ENCODE measurements at regions not wholly inside any gene's neighbourhood (a gene's known extent, or its start where the extent isn't known, plus 50 kb on each side); places are given as distances from the start of the nearest gene placed in this dataset.
"Not testable (repeated sequence)": the region's sequence is repeated elsewhere in the genome, so short reads cannot be mapped to it uniquely, and the experiment has no call there.

DNA sequence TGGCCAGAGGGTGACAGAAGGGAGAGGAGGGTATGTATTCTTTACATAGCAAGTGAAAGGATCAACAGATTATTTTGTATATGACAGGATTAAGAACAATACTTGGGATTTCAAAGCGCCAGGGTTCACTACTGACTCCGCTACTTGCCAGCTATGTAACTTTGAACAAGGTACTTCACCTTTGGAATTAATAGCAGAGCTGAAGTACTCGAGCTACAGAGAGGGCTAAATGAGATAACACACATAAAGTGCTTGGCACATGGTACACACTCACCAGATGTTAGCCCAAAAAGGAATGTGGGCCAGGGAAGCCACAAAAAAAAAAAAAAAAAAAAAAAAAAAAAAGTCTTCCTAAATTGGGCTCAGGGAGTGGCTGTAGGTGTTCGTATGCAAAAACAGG is 408.4 kb downstream of the BUD13 start:
- DNase-seq, result no peak

DNA sequence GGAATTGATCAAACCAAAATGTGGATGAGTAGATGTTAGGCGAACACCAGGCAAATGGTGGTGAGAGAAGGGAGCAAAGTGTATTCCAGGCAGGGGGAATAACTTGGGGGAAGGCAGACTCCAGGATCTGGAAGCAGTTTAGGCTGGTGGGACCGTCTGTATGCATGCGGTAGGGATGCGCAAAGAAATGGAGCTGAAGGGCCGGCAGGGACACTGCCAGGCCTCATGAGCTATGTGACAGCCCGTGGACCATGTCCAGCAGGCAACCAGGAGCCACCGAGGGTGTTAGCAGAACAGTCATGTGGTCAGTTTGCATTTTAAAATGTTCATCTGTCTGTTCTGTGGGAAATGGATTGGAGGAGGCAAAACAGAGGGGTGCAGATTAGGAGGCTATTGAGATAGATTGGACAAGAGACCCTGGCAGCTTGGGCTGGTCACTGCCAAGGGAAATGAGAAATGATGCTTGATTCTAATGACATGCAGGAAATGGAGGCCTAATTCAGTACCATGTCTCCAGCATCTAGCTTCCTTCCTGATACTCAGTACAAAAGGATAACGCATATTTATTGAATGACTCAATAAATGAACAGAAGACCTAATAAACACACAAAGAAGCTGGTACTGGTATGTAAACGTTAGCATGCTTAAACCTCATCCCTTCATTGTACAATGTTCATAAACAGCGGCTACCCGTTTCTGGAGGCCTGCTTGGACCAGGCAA is 412.4 kb downstream of the BUD13 start:
- DNase-seq, result peak; percentile 70

DNA sequence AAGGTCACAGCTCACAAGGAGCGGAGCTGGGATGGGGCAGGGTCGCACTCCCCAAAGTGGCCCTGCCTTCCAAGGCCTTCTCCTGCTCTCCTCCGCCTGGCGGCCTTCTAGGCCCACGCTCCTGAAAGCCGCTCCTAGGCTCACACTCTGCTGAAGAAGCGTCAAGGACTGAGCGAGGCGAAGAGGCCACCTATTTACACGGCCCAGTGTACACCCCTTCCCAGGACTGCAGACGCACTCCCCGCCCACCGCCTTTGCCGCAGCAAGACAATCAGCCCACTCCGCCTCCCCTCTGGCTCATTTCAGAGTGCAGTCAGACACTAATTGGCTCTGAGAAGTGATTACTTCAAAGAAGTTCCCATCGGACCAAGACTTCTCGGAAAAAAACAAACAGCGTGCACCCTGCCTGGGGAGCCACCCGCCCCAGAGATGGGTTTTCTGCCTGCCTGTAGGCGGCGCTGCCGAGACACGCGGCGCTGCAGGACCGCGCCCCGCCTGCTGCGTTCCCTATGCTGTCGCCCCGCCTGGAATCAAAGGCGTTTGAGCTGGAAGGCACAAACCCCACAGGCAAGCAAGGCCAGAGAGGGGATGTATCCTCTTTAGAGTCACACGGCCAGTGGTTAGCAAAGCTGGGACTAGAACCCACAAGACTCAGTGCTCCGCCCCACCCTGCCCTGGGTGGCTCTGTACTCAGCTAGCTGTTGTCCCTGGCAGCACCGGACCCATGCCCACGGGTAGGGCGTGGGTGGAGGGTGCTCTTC is 414.8 kb downstream of the BUD13 start:
- DNase-seq, result peak; percentile 75

DNA sequence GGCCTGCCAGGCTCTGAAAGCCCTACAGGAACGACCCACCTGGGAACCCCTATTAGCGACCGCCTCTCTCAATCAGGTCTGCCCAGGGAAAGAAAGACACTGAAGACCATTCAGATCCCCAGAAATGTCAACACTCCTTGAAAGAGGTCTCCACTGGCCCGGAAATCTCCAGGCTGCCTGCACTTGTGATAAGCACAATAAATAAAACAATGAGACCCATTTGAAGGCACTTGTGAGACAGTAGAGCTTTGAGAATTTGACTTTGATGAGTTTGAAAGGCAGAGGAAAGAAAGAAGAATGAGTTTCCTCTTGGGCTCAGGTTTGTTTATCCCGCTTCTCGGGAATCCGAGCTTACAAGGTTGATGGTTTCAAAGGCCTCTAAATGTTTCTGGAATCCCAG is 416.3 kb downstream of the BUD13 start:
- DNase-seq, result no peak

DNA sequence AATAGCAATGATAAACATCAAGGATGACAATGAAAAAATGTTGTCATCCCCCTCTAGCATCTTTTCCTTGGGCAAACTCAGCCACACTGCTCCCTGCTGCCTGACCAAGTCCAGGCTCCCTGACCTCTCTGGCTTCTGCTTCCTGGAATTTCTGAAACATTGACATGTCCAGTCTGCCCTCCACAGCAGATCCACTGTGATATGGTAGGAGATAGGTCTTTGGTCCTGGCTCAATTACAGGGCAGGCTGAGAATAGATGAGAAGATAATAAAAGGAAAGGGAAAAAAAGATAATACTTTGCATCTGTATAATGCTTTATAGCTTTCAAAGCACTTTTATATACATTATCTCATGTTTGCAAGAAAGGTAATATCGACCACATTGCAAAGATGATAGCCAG is 417.7 kb downstream of the BUD13 start:
- no peak for DNase-seq

DNA sequence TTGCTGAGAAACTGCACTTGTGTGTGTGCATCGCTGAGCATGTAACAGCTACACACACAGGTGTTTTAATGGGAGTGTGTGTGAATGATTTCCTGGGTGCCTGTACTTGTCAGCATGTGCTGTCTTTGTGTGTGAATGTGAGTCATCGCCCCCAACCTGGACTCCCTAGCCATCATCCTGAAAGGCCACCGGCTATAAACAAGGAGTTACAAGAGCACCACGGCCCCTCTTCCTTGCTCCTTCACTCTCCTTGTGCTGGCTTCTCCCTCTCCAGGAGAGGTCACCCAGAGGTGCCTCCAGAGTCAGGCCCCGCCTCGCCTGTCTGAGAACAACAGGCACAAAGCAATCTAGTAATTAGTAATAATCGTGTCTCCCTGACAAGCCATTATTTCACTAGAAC is 419.2 kb downstream of the BUD13 start:
- no peak for DNase-seq

DNA sequence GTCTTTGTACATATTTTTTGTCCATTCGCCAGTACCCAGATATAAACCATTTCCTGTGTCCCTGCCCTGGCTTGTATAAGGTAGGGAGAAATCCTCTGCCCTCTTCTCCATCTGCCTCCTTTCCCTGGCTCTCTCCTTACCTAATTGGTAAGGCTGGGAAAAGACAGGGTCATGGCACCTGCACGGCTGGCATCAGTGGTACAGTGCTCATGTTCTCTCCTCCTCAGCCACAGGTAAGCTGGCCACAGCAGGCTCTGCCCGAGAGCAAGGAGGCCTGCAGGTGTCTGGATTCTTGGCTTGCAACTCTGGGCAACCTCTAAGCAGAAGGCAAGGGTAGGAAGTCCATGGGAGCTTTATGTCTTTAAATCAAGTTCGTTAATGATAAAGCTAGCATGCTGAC is 419.9 kb downstream of the BUD13 start:
- DNase-seq, result no peak

DNA sequence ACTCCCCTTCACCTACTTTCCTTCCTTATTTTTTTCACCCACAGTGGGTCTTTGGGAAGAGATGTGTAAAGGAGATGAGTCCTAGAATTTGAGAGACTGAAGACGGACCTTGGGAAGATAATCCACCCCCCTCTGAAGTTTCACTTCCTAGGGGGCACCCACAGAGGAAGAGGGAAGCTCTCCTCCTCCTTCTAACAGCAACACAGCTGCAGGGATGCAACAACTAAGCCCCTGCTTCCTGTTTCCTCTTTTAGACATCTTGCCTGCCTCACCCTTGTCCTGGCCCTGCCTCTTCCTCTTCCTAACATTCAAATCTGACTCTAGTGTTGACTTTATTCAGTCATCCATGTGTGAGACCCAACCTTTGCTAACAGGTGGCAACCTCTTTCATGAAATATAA is 424.6 kb downstream of the BUD13 start:
- no peak for DNase-seq

DNA sequence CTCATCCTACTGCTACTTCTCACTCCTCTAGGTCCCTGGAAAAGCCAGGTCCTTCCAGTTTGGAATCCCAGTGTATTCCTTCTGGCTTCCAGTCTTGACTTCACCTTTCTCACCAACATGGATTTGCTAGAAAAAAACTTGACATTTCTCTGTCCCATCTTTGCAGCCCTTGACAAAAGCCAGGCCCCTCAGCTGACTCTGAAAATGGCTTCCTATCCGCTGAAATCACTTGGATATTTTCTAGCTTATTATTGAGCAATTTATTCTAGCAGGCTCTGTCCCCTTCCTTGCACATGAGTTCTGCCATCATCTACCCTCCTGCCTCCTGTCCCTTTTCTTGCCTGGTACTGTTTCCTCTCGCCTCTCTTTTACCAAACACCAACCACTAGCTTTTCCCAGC is 427.2 kb downstream of the BUD13 start:
- DNase-seq, result no peak

DNA sequence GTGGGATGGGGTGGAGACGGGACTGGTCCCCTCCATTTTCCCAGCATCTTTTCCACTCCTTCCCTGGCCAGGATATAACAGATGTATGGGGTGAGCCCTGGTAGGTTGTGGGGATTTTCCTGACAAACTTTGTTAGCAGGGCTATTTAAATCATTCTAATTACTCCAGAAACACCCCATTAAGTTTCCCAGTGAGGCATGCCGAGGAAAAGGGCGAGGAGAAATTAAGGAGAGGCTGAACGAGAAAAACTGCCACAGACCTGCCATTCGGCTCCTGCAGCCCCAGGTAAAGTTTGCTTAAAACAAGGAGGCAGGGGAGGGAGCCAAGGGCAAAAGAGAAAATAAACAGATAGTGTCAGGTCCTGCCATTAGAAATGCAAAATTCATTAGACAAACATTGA is 428.2 kb downstream of the BUD13 start:
- DNase-seq, result no peak

DNA sequence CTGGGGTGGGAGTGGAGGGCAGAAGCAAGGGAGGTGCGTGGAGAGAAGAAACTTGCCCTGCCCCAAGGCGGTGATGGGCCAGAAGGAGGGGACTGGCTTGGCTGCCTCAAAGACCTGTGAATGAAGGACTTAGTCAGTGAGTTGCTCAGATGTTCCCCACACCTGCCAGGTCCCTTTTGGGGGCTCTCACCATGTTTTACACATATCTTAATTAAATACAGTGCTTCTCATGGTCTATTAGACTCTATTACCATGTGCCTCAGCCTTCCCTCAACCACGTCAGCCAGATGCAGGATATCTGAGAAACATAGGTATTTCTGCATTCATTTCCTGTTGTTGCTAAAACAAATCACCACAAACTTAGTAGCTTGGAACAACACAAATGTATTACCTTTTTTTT is 429.5 kb downstream of the BUD13 start:
- no peak for DNase-seq

DNA sequence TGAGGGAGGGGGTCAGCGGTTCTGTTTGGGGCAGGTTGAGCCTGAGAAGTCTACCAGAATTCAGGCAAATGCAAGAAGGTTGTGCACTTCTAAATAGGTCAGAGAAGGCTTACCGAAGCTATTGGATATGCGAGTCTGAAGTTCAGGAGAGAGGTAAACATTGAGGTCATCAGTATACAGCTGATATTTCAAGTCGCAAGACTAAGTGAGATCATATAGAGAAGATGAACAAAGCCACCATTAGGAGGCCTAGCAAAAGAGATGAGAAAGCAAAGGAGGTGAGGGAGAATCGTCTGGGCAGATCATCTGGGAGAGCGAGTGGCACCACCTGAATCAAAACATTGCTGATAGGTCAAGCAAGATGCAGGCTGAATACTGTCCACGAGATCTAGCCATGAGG is 430.6 kb downstream of the BUD13 start:
- DNase-seq, result no peak

DNA sequence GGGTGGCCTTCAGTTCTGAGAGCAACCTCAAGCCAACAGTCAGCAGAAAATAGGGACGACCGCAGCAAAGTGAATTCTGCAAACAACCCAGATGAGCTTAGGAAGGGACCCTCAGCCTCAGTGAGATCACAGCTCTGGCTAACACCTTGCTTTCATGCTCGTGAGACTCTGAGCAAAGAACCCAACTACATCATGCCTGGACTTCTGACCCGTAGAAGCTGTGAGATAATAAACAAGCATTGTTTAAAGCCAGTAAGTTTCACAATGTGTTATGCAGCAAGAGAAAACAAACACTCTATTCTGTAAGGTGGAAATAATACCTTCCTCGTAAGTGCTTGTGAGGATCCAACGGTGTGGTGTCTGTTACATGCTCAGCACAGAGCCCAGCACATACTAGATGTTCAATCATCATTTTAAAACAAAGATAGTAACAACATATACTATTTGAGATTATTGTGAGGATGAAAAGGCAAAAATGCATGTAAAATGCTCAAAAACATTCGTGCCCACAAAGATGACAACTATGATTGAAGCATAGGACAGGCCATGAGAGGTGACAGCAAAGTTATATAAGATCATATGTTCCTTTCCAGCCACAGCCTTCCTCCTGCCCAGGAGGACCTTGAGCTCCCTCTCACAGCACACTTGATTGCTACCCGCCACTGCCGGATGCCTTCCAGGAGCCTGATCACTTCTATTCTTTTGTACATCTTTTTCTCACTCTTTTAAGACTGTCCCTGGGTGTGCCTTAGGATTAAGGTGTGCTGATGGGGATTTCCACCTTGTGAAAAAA is 433.3 kb downstream of the BUD13 start:
- DNase-seq, result no peak

DNA sequence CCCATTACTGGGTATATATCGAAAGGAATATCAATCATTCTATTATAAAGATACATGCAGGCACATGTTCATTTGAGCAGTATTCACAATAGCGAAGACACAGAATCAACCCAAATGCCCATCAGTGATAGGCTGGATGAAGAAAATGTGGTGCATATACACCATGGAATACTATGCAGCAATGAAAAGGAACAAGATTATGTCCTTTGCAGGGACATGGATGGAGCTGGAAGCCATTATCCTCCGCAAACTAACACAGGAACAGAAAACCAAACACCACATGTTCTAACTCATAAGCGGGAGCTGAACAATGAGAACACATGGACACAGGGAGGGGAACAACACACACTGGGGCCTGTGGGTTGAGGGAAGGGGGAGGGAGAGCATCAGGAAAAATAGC is 434.3 kb downstream of the BUD13 start:
- not testable (repeated sequence) for DNase-seq

DNA sequence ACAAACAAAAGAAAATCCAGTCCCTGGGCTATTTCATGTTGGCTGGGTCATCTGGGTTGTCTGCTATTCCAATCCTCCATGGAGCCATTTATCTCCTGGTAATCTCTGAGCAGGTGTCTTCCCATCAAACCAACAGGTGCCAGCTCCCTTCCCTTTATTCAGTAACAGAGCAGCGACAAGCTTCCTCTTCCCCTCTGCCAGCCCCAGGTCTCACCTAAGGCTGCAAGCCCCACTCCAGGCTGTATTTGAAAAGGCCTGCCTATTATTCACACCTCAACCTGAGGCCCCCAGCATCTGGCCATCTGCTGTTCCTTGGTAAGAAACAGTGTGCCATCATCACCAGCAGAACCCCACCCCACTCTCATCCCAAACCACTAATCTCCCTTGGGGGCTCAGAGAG is 436.2 kb downstream of the BUD13 start:
- DNase-seq, result no peak

DNA sequence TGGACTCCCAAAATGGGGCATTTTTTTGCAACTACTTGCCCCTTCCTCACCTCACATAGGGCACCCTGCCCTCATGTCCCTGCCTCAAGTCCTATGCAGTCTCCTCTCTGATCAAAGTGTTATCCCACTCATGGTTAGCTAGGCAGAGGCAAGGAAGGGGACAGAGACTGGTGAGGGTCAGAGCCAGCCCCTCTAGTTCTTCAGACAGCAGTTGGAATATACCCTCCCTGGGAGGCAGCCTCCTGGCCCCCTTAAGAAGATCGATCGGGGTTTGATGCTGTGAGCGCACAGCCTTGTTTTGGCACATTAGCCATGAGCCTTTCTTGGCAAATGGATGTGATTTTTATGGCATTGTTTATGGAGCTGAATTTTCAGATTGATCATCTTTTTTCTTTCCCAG is 436.9 kb downstream of the BUD13 start:
- DNase-seq, result no peak

DNA sequence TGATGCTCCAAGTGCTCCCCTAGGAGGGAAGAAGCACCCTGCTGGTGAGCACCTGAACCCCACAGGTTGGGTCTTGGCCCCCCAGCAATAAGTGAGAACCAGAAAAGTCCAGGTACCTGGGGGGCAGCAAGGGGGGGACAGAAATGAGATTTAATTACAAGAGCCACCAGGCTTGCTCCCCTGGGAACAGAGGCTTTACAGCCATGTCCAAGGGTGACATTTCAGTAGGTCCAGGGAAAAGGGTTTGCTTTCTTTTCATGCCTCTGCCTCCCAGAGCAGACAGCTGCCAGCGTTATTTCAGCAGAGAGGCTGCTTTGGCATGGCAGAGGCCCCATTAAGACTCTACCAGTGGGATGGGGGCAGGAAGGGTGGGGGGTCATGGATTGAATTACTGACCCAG is 437.7 kb downstream of the BUD13 start:
- no peak for DNase-seq

DNA sequence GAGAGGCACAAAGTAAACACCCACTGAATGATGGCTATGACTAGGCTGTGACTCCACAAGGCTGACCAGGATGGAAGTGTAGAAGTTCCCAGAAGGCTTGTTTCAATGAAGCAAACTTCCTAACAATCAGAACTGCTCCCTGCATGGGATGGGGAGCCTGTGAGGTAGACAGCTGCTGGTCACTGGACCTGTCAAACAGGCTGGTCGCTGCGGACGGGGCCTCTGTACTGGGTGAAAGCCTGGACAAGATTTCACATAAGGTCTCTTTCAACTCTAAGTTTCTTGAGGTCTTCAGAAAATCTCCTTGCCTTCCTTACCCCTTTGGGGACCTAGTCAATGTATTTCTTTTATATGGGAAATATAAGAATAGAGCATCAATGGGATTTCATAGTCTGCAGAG is 438.2 kb downstream of the BUD13 start:
- DNase-seq, result no peak

DNA sequence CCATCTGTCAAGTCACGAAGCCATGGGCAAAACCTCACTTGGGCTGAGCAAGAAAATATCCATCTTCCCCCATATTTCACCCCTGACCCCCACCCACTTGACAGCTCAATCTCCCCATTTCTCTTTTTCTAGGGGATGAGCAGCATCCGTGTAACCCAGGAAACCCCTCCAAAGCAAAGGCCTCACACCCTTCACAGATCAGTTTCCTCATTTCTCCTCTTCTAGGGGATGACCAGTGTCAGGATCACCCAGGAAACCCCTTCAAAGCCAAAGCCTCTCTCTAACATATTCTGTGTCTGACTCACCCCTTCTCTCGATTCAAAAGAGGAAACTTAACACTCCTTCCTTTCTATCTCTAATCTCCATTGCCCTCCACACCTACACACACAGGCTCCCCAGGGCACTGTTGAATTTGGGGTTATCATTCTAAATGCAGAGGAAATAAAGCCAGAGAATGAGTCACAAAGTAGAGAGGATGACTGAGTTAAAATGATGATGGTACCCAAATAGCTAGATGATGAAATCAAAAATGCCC is 439.7 kb downstream of the BUD13 start:
- no peak for DNase-seq

DNA sequence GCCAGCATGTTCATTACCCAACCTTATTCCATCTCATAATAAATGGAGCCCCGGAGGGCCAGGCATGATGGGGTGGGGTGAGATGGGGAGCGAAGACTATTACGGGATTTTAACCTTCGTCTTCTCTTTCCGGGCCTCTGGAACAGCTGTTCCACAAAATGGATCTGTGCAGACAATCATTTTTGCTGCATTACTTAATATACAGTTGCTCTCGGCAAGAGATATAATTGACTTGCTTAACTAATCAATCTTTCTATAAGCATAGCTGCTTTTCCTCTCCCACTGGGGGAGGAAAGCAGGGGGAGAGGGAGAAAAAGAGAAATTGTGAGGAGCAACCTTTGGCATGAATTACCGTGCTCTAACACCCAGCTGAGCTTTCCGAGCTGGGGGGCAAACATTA is 440.4 kb downstream of the BUD13 start:
- DNase-seq, result no peak

DNA sequence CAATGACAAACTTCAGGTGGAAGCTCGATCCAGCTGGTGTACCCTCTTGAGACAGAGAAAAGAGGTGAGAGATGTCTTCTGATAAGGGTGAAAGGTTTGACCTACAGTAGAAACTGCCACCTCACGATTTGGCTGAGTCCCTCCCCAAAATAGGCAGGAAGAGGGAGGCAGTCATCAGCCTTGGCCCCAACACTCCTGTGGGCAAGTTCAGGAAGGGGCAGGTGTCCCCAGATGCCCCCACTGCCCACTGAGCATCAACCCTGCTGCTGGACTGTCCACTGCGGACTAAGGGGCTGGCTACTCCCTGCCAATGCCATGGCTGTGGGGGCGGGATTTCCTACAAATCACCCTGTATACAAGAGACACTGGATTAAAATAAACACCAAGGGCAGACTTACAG is 441.4 kb downstream of the BUD13 start:
- no peak for DNase-seq

DNA sequence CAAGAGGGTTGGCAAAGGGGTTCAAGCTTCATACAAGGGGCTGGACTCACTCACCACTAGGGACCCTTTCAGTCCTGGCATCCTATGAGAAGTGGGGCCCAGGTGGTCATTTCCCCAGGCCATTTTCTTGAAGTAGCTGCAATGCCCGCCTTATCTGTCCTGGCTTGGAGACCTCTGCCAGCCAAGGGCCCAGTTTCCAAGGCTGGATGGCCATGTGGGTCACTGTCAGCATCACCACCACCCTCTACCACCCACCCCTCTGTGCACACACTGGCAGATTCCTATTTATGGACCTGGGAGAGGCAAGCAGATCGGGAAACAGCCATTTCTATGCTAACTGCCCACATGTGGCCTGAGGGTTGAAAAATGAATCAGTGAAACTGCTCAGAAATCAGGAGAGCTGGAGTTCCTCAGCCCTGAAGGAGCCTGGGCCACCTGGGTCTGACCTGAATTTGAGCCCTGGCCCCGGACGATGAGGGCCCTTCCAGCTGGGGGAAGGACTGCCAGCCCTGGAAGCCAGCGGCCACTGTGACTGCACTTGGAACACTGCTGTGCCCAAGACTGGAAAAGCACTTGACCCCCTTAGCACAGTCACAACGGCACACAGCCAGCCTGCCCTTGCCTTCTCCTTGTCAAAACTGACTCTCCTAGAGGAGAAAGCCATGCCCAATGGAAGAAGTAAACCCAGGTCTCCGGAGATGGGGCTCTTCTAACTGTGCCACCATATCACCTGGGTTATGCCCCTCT is 442.2 kb downstream of the BUD13 start:
- DNase-seq, result no peak
